HEK293T (cell line): ENCODE measurements at regions not wholly inside any gene's neighbourhood (a gene's known extent, or its start where the extent isn't known, plus 50 kb on each side); places are given as distances from the start of the nearest gene placed in this dataset.

Source experiments
- CTCF ChIA-PET: fragments of 350-600 bp; formaldehyde crosslinking; extraction: SDS; loops from one replicate; lab custom pipeline; 2021; ENCODE audit warnings: antibody characterized with exemption, inconsistent platforms; lab: Yijun Ruan, JAX
- POLR2A ChIA-PET: fragments of 350-600 bp; formaldehyde crosslinking; extraction: SDS; loops from one replicate; lab custom pipeline; 2020; ENCODE audit warnings: antibody characterized with exemption, inconsistent platforms; lab: Yijun Ruan, JAX
- DNase-seq: peaks from one replicate; pipeline ENCODE4 v3.0.0; 2012; ENCODE audit warnings: mixed read lengths; ENCODE audit errors: extremely low spot score
- ARNT ChIP-seq: fragments of 450-650 bp; IDR thresholded peaks from 2 replicates; pipeline ENCODE4 v1.6.1; 2017; ENCODE audit warnings: mild to moderate bottlenecking
- BHLHE40 ChIP-seq: fragments of 450-650 bp; IDR thresholded peaks from 2 replicates; pipeline ENCODE4 v1.6.1; 2016; ENCODE audit warnings: mild to moderate bottlenecking, moderate library complexity, borderline replicate concordance
- CTBP1 ChIP-seq: fragments of 450-650 bp; IDR thresholded peaks from 2 replicates; pipeline ENCODE4 v1.6.1; 2016; ENCODE audit warnings: borderline replicate concordance
- ELF4 ChIP-seq: fragments of 450-650 bp; IDR thresholded peaks from 2 replicates; pipeline ENCODE4 v1.6.1; 2017; ENCODE audit warnings: antibody characterized with exemption
- FOXA1 ChIP-seq: fragments of 450-650 bp; IDR thresholded peaks from 2 replicates; pipeline ENCODE4 v1.6.1; 2016; ENCODE audit warnings: mild to moderate bottlenecking
- FOXK2 ChIP-seq: fragments of 450-650 bp; IDR thresholded peaks from 2 replicates; pipeline ENCODE4 v1.6.1; 2016; ENCODE audit warnings: mild to moderate bottlenecking
- FOXM1 ChIP-seq: fragments of 450-650 bp; IDR thresholded peaks from 2 replicates; pipeline ENCODE4 v1.6.1; 2017; ENCODE audit warnings: mild to moderate bottlenecking, borderline replicate concordance
- HDGF ChIP-seq: fragments of 450-650 bp; IDR thresholded peaks from 2 replicates; pipeline ENCODE4 v1.6.1; 2017; ENCODE audit warnings: antibody characterized with exemption, borderline replicate concordance
- L3MBTL2 ChIP-seq: fragments of 450-650 bp; conservative IDR thresholded peaks from 2 replicates; pipeline ENCODE4 v1.6.1; 2016; ENCODE audit warnings: mild to moderate bottlenecking
- LEF1 ChIP-seq: fragments of 450-650 bp; IDR thresholded peaks from 2 replicates; pipeline ENCODE4 v1.6.1; 2017; ENCODE audit warnings: mild to moderate bottlenecking, borderline replicate concordance
- NFRKB ChIP-seq: fragments of 450-650 bp; IDR thresholded peaks from 2 replicates; pipeline ENCODE4 v1.6.1; 2016; ENCODE audit warnings: mild to moderate bottlenecking, moderate library complexity
- SP1 ChIP-seq: fragments of 450-650 bp; IDR thresholded peaks from 2 replicates; pipeline ENCODE4 v1.6.1; 2017
- SUZ12 ChIP-seq: fragments of 450-650 bp; IDR thresholded peaks from 2 replicates; pipeline ENCODE4 v1.6.1; 2016; ENCODE audit warnings: mild to moderate bottlenecking
- TARDBP ChIP-seq: fragments of 450-650 bp; IDR thresholded peaks from 2 replicates; pipeline ENCODE4 v1.6.1; 2016
- ZNF384 ChIP-seq: fragments of 450-650 bp; IDR thresholded peaks from 2 replicates; pipeline ENCODE4 v1.6.1; 2016
- TF ChIP-seq, protein P1 (sequence below): fragments of 450-650 bp; IDR thresholded peaks from 2 replicates; pipeline ENCODE4 v1.6.1; 2016

GRCh38 chr5:31104775-31105174 is 88.7 kb upstream of the CDH6 start:
- DNase-seq = no peak
- no peak for TF ChIP-seq LEF1
- no peak for TF ChIP-seq CTBP1
- no peak for TF ChIP-seq FOXK2
- TF ChIP-seq L3MBTL2 = no peak
- TF ChIP-seq ELF4 = no peak
- TF ChIP-seq ZNF384 = no peak
- POLR2A ChIA-PET = no interaction called here
- CTCF ChIA-PET = no interaction called here

DNA sequence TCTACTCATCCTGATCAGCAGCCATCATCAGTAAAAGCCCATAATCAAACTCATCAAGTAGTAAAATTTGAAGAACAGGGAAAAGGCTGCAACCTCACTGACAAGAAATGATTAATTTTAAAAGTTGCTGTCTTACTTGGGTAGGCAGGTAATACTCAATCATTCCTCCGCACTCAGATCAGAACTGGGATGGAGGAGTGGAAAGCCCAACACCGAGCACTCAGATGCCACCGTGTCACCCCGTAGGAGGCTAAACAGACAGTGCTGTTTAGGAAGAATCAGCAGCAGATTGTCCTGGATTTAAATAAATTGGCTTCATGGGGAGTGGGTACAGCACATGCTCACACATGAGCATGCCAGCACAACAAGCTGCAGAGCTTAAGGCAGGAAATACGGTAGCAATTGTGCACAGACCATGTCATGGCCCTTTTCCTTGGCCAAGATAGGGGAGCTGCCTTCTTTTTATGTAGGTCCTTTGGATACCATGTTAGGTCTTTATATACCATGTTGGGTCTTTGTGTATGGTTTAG is 92.6 kb upstream of the CDH6 start:
- ChIA-PET CTCF (no interaction called here), POLR2A (no interaction called here)
- DNase-seq = no peak
- TF ChIP-seq ELF4 = no peak
- TF ChIP-seq FOXA1 = no peak
- no peak for TF ChIP-seq ARNT
- TF ChIP-seq HDGF = no peak
- no peak for TF ChIP-seq NFRKB
- no peak for TF ChIP-seq L3MBTL2
- no peak for TF ChIP-seq SUZ12
- TF ChIP-seq CTBP1 = no peak

DNA sequence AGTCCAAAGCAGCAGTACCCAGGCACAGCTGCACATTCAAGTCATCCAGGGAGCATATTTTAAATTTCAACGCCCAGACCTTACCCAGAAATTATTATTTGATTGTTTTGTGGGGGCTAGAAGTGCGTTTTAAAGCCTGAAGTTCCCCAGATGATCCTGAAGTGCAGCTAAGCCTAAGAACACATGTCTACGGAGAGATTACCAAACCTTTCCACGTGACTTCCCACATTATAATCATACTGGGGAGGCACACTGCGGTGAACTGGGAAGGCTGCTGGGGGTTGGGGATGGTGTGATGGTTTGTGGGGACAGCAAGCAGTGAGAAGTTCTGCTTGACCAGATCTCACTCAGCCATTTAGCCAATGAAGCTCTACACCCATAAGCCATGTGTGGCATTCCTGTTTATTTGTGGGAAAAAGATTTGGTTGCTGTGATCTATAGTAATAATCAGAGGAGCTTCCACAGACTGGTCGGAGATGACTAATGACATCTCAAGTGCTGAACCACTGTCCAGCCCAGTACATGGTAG is 93.4 kb upstream of the CDH6 start:
- TF ChIP-seq HDGF (no peak), SP1 (no peak), L3MBTL2 (no peak), SUZ12 (no peak)
- ChIA-PET CTCF (interaction anchor here (0.6 kb wide), 1 partner anchor 943 kb away, joined by 3 read pairs; no protein-coding TSS in a partner anchor), POLR2A (no interaction called here)
- DNase-seq = no peak

GRCh38 chr5:31098811-31099210 is 94.7 kb upstream of the CDH6 start:
- ChIA-PET POLR2A (no interaction called here), CTCF (no interaction called here)
- no peak for DNase-seq
- TF ChIP-seq ARNT (no peak), CTBP1 (no peak), FOXA1 (no peak), FOXK2 (no peak), HDGF (no peak), L3MBTL2 (no peak), BHLHE40 (no peak), TARDBP (no peak), SP1 (no peak), ZNF384 (no peak), LEF1 (no peak)

GRCh38 chr5:31097851-31098250 is 95.6 kb upstream of the CDH6 start:
- POLR2A ChIA-PET = no interaction called here
- TF ChIP-seq FOXK2 = no peak
- TF ChIP-seq BHLHE40 = no peak
- no peak for TF ChIP-seq ARNT
- no peak for TF ChIP-seq FOXM1
- TF ChIP-seq HDGF = no peak
- TF ChIP-seq LEF1 = no peak
- TF ChIP-seq, protein P1, sequence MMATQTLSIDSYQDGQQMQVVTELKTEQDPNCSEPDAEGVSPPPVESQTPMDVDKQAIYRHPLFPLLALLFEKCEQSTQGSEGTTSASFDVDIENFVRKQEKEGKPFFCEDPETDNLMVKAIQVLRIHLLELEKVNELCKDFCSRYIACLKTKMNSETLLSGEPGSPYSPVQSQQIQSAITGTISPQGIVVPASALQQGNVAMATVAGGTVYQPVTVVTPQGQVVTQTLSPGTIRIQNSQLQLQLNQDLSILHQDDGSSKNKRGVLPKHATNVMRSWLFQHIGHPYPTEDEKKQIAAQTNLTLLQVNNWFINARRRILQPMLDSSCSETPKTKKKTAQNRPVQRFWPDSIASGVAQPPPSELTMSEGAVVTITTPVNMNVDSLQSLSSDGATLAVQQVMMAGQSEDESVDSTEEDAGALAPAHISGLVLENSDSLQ = no peak
- no peak for TF ChIP-seq CTBP1
- no peak for TF ChIP-seq SUZ12
- no peak for TF ChIP-seq ZNF384
- TF ChIP-seq L3MBTL2 = no peak
- no peak for TF ChIP-seq TARDBP
- no peak for TF ChIP-seq NFRKB
- no peak for TF ChIP-seq FOXA1
- no peak for TF ChIP-seq SP1
- no peak for TF ChIP-seq ELF4
- no peak for DNase-seq
- CTCF ChIA-PET = no interaction called here

- CTCF ChIA-PET = interaction anchor here (0.7 kb wide), 1 partner anchor 11 kb away, joined by 3 read pairs; no protein-coding TSS in a partner anchor
- TF ChIP-seq, protein P1 = no peak
- no peak for TF ChIP-seq L3MBTL2
- POLR2A ChIA-PET = no interaction called here
- no peak for DNase-seq
Measured at GRCh38 chr5:31096238-31096865, 97.1 kb upstream of the CDH6 start.

- ChIA-PET POLR2A (no interaction called here), CTCF (interaction anchor here (0.7 kb wide), 1 partner anchor 12 kb away, joined by 3 read pairs; no protein-coding TSS in a partner anchor)
- TF ChIP-seq BHLHE40 = no peak
- TF ChIP-seq TARDBP = no peak
- TF ChIP-seq ZNF384 = no peak
- TF ChIP-seq FOXM1 = no peak
- TF ChIP-seq HDGF = no peak
- no peak for TF ChIP-seq LEF1
- TF ChIP-seq ARNT = no peak
- TF ChIP-seq FOXA1 = no peak
- no peak for TF ChIP-seq NFRKB
- no peak for TF ChIP-seq FOXK2
- no peak for TF ChIP-seq SP1
- TF ChIP-seq CTBP1 = no peak
- no peak for DNase-seq
Measured at GRCh38 chr5:31095796-31096195, 97.7 kb upstream of the CDH6 start.
